ENCODE measurements at regions not wholly inside any gene's neighbourhood (a gene's known extent, or its start where the extent isn't known, plus 50 kb on each side); places are given as distances from the start of the nearest gene placed in this dataset.
"Not testable (repeated sequence)": the region's sequence is repeated elsewhere in the genome, so short reads cannot be mapped to it uniquely, and the experiment has no call there.

DNA sequence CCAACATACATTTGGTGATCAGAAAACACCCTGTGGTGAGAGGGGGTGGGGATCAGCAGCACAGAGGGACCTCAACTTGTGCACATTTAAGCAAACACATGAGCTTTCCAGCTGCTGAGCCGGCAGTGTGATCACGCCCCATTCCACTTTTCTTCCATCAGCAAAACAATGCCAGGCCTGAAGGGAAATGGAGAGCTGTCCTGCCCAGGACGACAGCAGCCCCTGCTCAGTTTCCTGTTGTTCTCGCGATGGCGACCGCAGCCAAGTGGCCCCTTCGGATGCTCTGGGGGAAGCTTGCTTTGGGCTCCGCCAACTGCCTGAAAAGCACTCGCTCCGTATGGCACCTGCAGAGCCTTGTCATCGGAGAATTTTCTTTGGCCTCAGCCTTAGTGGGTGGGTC, 272.3 kb downstream of the FOXL1 start:
- DNase-seq (ENCODE audit: extremely low spot score, insufficient read length, low read depth): no peak

DNA sequence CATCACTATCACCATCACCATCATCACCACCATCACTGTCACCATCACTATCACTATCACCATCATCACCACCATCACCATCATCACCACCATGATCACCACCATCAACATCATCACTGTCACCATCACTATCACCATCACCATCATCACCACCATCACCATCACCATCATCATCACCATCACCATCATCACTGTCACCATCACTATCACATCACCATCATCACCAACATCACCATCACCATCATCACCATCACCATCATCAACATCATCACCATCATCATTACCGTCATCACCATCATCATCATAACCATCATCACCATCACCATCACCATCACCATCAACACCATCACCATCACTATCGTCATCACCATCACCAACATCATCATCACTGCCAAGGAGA, 273.8 kb downstream of the FOXL1 start:
- DNase-seq (ENCODE audit: extremely low spot score, insufficient read length, low read depth) (no peak), FAIRE-seq (no peak)

More for the DNA sequence above, 272.3 kb downstream of the FOXL1 start:
- FAIRE-seq: no peak

DNA sequence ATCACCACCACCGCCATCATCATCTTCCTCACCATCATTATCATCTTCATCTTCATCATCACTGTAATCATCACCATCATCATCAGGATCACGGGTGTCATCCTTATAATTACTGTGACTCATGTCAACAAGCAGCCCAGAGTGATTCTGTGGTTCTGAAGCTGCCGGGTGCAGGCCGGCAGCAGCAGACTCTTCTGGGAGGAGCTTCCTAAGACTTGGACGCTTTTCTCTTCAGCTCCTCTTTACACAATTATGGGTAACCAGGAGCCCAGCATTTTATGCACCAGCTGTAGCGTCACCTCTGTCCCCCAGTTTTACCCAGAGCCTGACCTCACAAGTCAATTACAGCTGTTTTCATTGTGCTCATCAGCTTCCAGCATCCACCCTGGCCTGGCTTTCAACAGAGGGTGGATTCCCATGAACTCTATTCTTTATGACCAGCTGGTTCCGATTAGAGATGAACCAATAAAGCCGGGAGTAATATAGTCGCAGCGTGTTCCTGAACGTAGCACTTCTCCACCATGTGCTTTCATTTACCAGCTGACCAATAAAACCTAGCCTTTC, 275.8 kb downstream of the FOXL1 start:
- no peak for FAIRE-seq
- DNase-seq (ENCODE audit: extremely low spot score, insufficient read length, low read depth): no peak

DNA sequence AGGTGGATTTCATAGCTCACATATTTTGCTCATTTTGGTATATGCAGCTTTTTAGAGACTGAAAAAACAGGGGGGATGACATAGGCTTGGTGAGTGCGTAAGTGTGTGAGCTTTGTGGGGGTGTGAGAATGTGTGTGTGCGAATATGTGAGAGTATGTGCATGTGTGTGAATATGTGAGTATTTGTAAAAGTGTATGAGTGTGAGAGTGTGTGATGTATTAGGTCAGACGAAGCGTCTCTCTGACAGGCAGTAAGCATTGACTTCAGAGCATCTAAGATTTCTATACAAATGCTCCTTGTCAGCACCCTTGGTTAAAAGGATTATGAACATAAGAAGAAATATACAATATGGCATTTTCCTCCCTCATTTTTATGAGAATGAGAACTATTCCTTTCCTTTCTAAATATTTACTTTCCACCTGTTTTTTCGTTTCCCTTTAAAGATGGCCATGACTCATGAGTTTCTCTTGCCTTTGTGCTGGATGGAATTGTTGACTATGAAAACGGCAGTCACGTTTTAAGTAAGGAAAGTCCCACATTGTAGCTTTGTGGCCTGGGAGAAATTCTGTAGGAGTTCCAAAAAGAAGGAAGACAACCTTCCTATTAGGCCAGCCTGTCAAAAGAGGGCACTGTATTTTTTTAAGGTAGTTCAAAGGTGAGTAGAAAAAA, 276.4 kb downstream of the FOXL1 start:
- FAIRE-seq: no peak
- no peak for DNase-seq (ENCODE audit: extremely low spot score, insufficient read length, low read depth)

DNA sequence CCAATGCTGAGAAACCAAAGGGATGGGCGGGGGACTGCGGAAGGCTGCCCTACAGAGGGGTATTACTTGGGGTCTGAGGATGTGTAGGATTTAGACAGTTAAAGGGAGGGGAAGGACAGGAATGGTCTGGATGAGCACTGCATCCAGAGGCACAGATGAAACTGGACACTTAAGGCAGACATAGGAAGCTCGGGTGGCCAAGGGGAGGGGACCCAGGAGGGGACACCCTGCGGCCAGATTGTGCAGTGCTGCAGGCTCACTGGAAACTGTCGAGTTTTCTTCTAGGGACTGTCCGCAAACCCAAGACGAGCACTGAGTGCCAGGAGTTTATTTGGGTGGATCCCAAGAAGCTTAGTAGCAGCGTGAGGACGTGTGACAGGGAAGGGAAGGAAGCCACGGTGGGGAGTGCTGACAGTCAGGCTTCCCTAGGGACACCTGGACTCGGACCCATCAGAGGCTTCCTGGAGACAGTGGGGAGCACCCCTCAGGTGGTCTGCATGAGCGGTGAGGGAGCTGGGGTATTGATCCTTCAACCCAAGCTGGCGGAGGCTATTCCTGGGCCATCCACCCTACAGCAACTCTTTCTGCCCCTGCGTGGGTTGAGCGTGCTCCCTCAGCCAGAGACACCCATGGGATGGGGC, 278.7 kb downstream of the FOXL1 start:
- FAIRE-seq (no peak), DNase-seq (ENCODE audit: extremely low spot score, insufficient read length, low read depth) (no peak)

DNA sequence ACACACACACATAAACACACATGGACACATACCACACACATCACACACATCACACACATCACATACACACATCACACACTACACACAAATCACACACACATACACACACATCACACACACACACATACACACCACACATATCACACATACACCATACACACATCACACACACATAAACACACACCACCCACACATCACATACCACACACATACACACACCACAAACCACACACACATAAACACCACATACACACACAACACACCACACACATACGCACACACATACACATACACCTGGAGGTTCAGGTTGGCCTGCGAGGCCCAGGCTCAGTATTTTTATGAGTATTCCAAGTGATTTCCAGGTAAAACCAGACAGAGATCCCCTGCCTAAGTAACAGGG, 279.5 kb downstream of the FOXL1 start:
- FAIRE-seq (no peak), DNase-seq (ENCODE audit: extremely low spot score, insufficient read length, low read depth) (no peak)

DNA sequence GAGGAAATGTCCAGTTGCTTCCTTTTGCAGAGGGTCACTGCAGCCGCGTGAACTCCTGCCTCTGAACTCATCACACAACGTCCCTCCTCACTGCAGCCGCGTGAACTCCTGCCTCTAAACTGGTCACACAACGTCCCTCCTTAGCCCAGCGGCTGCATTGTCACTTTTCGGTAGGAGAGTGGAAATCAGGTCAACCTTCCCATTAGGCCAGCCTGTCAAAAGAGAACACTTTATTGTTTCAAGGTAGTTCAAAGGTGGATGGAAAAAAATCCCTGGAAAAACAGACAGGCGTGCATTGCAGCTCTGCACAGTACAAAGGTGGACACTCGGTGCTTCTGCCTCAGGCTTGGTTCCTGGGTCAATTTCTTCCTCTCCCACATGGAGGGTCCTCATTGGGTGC, 280.2 kb downstream of the FOXL1 start:
- DNase-seq (ENCODE audit: extremely low spot score, insufficient read length, low read depth) (no peak), FAIRE-seq (no peak)

DNA sequence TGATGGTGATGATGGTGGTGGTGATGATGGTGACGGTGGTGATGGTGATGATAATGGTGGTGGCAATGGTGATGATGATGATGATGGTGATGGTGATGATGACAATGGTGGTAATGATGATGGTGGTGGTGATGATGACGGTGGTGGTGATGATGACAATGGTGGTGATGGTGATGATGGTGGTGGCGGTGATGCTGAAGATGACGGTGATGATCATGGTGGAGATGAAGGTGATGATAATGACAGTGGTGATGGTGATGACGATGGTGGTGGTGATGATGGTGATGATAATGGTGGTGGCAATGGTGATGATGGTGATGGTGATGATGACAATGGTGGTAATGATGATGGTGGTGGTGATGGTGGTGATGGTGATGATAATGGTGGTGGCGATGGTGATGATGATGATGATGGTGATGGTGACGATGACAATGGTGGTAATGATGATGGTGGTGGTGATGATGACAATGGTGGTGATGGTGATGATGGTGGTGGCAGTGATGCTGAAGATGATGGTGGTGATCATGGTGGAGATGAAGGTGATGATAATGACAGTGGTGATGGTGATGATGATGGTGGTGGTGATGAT, 283.0 kb downstream of the FOXL1 start:
- not testable (repeated sequence) for DNase-seq (ENCODE audit: extremely low spot score, insufficient read length, low read depth); FAIRE-seq

DNA sequence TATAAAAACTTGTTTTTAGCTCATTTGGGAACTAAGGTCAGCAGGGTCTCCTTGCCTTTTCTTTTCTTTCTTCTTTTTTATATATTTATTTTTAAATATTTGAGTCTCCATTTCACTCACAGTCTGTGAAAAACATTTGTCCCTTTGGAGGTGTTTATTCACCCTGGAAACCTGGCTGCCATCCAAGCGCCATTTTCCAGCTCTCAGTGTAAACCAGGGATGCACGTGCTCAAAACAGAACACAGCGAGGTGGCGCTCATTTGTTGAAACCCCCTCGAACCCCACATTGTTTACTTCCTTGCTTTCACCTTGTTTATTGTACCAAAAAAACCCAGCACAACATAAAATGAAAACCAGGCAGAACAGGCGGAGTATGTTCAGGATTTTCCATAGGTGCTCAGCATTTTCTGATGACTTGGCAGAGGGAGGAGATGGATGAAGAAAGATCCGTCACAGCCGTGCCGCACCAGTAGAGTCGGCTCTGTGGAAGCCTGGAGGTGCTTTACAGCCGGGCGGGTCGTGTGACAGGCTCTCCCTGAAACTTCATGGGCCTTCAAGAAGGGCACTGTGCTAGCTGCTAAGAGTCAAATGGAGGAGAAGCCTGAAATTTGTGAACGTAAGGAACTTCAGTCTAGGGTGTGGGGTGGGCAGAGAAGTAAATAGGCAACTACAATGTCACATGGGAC, 284.4 kb downstream of the FOXL1 start:
- FAIRE-seq (no peak), DNase-seq (ENCODE audit: extremely low spot score, insufficient read length, low read depth) (no peak)

DNA sequence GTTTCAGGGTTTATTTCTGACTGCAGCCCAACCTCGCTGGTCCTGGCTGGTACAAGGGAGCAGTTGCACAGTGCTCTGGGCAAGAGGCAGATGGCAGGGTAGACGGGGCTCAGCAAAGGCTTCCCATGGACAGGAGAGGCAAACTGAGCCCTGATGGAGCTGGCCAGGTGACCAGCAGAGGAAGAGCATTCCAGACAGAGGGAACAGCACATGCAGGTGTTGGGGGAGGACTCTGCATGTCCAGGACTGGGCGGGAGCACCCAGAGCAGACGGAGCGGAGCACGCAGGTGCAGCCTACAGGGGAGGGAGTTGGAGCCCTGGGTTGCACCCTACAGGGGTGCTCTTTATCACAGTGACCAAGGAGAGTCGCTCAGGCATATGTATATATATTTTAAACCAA, 285.3 kb downstream of the FOXL1 start:
- FAIRE-seq (no peak), DNase-seq (ENCODE audit: extremely low spot score, insufficient read length, low read depth) (no peak)

DNA sequence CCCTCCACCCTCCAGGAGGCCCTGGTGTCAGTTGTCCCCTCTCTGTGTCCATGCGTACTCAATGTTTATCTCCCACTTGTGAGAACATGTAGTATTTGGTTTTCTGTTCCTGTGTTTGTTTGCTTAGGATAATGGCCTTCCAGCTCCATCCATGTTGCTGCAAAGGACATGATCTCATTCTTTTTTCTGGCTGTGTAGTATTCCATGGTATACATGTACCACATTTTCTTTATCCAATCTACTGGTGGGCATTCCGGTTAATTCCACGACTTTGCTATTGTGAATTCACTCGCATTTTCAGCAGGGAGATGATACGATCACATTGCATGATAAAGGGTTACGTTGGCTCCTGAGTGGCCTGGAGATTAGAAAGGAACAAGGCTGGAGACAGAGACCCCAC, 286.2 kb downstream of the FOXL1 start:
- DNase-seq (ENCODE audit: extremely low spot score, insufficient read length, low read depth) (no peak), FAIRE-seq (no peak)

DNA sequence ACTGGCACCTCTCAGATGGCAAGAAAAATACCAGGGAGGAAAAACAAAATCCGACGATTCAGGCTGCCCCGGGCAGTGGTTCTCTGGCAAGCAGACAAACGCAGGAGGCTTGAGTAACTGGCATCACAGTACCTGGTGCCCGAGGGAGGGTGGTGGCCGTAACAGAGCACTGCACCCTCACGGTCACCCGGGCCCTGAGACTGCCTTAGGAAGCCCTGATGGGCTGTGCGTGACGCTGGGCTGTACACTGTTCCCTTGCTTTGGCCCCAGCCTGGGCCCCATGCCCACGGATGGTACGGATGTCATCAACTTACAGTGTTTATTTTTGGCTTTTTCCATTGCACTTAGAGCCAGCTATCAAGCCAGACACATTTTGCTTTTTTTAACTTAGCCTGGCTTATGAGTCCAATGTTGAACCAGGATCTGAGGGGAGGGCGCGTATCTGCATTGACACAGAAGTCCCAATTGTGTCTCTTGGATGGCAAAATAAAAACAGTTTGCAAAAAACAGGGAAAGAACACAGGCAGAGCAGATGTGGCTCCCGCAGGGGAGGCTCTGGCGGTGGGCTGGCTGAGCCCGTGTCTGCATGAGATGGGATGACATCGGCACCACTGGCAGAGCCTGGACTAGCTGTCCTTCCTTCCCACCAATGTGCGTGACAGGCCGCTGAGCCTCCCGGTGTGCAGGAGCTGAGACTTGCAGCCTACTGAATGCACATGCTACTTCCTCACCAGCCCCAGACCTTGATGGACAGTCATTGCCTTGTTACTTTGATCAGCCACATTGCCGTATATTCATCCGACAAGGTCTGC, 287.7 kb downstream of the FOXL1 start:
- DNase-seq (ENCODE audit: extremely low spot score, insufficient read length, low read depth) (no peak), FAIRE-seq (no peak)

DNA sequence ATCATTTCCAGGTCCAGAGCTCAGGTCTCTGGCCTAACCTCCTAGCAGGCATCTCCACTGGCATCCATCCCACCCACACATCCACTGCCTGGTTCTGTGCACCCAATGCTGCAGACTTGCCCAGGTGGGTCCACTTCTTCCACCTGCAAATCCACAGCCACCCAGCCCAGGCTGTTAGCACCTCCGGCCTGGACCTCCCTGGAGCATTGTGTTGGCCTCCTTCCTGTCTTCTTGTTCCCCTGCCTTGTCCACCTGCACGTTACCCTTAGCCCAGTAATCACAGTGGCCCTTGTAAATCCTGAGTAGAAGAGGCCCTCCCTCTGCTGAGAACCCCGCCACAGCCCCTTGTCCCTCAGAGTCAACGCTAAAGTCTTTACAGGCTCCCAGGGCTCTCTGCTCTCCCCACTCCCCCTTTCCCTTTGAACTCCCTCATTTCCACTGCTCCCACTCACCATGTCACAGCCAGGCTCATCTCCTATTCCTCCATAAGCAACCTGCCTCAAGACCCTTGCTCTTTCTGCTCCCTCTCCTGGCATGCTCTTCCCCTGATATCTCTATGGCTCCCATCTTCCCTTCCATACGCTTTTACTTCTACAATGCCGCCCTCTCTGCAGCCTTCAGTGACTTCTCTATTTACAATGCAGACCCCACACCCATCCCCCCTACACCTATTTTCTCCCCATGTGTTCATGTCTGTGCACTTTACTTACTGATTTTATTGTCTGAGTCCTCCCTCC, 288.8 kb downstream of the FOXL1 start:
- FAIRE-seq (no peak), DNase-seq (ENCODE audit: extremely low spot score, insufficient read length, low read depth) (no peak)

DNA sequence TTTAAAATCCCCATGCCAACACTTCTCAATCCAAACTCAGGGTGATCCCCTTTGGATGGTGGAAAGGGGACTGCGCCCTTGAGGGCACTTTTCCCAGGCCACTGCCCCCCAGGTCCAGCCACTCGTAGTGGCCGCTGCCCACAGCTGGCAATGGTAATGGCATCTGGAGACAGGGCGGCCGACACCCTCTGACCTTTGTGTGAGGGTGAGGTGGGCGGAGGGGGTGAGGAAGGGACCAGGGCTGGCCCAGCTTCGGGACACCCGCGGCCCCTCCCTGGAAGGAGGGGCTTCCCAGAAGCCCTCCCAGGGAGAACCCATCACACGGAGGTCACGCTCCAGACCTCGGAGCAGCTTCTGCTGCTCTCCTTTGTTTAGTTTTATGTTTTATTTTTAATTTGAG, 289.7 kb downstream of the FOXL1 start:
- no peak for DNase-seq (ENCODE audit: extremely low spot score, insufficient read length, low read depth)
- no peak for FAIRE-seq

DNA sequence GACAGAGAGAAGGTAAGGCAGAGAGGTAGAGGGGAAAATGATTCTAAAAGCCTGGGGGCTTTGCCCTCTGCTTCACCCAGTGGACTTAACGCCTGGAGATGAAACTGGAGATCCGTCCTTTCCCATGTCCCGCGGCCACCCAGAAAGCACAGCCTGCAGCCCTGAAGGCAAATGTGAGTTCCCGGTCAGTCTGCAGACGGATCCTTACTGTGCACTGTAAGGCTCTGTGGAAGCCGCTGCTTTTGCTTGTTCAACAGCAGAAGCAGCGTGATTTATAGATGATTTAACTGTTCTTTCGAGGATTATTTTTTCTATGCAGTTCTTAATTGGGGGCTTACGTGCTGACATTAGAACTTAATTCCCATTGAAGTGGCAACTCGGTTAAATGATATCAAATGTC, 290.4 kb downstream of the FOXL1 start:
- FAIRE-seq (no peak), DNase-seq (ENCODE audit: extremely low spot score, insufficient read length, low read depth) (no peak)

DNA sequence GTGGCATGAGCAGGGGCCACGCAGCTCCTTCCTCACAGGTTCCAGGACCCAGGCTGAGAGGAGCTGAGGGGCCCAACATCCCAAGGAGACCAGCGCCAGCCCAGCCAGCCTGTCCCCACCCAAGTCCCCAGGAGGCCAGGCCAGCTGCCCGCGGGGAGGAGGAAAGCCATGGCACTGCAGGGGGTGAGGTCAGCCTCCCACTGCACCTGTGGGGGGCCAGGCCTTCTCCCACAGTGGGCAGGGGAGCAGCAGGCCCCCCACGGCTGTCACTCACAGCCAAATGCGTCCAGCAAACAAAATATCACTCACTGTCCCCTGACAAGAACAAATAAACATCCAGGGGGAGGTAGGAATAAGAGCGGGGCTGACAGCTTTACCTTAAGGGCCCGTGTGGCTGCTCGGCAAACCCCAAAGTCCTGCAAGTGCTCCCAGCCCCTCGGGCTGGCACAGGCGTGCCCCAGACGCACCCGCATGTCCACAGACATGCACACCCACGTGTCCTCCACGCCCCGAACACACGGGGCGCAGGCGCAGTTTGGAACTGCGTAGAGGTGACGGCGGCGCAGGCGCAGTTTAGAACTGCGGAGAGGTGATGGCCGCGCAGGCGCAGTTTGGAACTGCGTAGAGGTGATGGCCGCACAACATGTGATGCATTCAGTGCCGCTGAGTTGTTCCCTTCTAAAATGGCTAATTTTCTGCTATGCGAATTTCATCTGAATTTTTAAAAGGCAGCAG, 291.1 kb downstream of the FOXL1 start:
- FAIRE-seq (no peak), DNase-seq (ENCODE audit: extremely low spot score, insufficient read length, low read depth) (no peak)

DNA sequence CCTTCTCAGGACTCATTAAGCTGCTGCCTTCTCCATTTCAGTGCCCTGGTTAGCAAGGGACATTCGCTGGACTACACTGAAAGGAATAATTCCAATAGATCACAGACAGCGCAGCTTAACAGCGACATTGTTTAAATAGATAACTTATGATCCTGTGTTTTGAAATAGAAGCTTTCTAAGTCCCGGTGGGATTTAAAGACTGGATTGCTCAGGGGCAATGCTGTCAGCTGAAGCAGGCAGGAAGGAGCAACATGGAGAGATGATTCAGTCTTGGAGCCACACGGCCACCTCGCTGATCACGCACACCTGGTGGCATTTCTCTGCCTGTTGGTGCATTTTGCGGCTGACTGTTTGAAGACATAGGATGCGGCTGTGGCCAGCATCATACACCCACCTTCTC, 292.0 kb downstream of the FOXL1 start:
- DNase-seq (ENCODE audit: extremely low spot score, insufficient read length, low read depth) (no peak), FAIRE-seq (no peak)

DNA sequence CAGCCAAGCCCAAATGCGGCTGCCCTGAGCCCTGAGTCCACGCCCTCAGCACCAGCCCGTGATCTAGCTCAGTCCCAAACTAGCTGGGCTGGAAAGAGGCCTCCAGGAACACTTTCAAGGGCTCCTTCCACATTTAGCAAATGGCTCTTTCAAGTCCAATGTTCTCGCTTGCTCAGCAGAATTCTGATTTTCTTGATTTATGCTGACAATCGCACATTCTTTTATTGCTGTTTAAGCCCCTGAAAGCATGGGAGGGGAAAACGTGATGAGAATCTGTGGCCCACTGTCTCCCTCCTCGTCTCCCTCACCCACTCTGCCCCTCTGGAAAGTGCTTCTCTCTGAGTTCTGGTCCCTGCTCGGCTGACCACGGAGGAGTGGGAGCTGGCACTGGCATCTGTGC, 293.8 kb downstream of the FOXL1 start:
- DNase-seq (ENCODE audit: extremely low spot score, insufficient read length, low read depth) (no peak), FAIRE-seq (no peak)

DNA sequence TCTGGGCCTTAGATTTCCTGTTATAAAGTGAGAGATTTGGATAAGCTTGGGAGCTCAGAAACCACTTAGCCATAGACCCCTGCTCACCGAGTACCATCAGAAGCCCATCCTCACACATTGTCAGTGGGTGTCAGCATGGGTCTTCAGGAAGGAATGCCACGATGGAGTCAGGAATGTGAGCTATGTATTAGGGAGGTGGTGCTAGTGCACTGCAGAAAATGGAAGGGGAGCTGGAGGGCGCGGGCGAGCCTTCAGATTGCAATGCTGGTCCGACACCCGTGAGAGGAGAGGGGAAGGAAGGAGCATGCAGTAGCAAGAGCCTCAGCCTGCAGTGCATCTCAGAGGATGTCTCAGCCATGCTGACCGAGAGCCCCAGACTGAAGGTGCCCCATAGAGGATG, 294.5 kb downstream of the FOXL1 start:
- FAIRE-seq: no peak
- no peak for DNase-seq (ENCODE audit: extremely low spot score, insufficient read length, low read depth)

Data from GM18507 (cell line).